Mucosa of stomach (tissue), 1 donor: ENCODE measurements at regions not wholly inside any gene's neighbourhood (a gene's known extent, or its start where the extent isn't known, plus 50 kb on each side); places are given as distances from the start of the nearest gene placed in this dataset.

Source experiments
- H3K27me3 ChIP-seq: one replicate; pipeline ENCODE4 v1.7.0; 2013; ENCODE audit warnings: mild to moderate bottlenecking, low read length; ENCODE audit not compliant: control insufficient read depth, insufficient read depth
- H3K36me3 ChIP-seq: one replicate; pipeline ENCODE4 v1.7.0; 2013; ENCODE audit warnings: low read length; ENCODE audit not compliant: control insufficient read depth, insufficient read depth
- H3K4me1 ChIP-seq: one replicate; pipeline ENCODE4 v1.7.0; 2013; ENCODE audit warnings: mild to moderate bottlenecking, low read length; ENCODE audit not compliant: control insufficient read depth, insufficient read depth
- H3K4me3 ChIP-seq: one replicate; pipeline ENCODE4 v1.7.0; 2013; ENCODE audit warnings: low read length
- H3K9ac ChIP-seq: one replicate; pipeline ENCODE4 v1.7.0; 2013; ENCODE audit warnings: mild to moderate bottlenecking, low read length, moderate library complexity
- H3K9me3 ChIP-seq: one replicate; pipeline ENCODE4 v1.7.0; 2013; ENCODE audit warnings: mild to moderate bottlenecking, low read length, moderate library complexity; ENCODE audit not compliant: control insufficient read depth
- donor health status: Pancreatic carcinoma.

GRCh38 chr12:127324681-127325080 is 942.3 kb upstream of the TMEM132C start:
- Histone ChIP-seq H3K9ac (no peak overlapping the region), H3K4me3 (no peak overlapping the region), H3K9me3 (no peaks in the 10 kb centered on the region), H3K36me3 (no peaks in the 10 kb centered on the region), H3K27me3 (no peaks in the 10 kb centered on the region), H3K4me1 (no peaks in the 10 kb centered on the region)

- no peak overlapping the region for H3K9ac ChIP-seq
Observed at GRCh38 chr12:127327986-127328385, 939.0 kb upstream of the TMEM132C start.

GRCh38 chr12:127328867-127329266 is 938.1 kb upstream of the TMEM132C start:
- Histone ChIP-seq H3K4me1 (no peaks in the 10 kb centered on the region), H3K4me3 (no peak overlapping the region), H3K9me3 (no peaks in the 10 kb centered on the region), H3K27me3 (no peaks in the 10 kb centered on the region), H3K9ac (no peak overlapping the region), H3K36me3 (no peaks in the 10 kb centered on the region)

More at GRCh38 chr12:127327986-127328385, 939.0 kb upstream of the TMEM132C start:
- no peak overlapping the region for H3K4me3 ChIP-seq
- H3K27me3 ChIP-seq: no peaks in the 10 kb centered on the region
- H3K36me3 ChIP-seq: no peaks in the 10 kb centered on the region
- H3K9me3 ChIP-seq: no peaks in the 10 kb centered on the region
- no peaks in the 10 kb centered on the region for H3K4me1 ChIP-seq

- no peak overlapping the region for H3K4me3 ChIP-seq
- H3K9me3 ChIP-seq: no peaks in the 10 kb centered on the region
- no peak overlapping the region for H3K9ac ChIP-seq
- H3K27me3 ChIP-seq: no peaks in the 10 kb centered on the region
- H3K36me3 ChIP-seq: no peaks in the 10 kb centered on the region
- no peaks in the 10 kb centered on the region for H3K4me1 ChIP-seq
Observed at GRCh38 chr12:127334365-127334764, 932.6 kb upstream of the TMEM132C start.

- no peaks in the 10 kb centered on the region for H3K9me3 ChIP-seq
- no peaks in the 10 kb centered on the region for H3K27me3 ChIP-seq
- no peaks in the 10 kb centered on the region for H3K4me1 ChIP-seq
- no peak overlapping the region for H3K9ac ChIP-seq
- no peaks in the 10 kb centered on the region for H3K36me3 ChIP-seq
- H3K4me3 ChIP-seq: no peak overlapping the region
Observed at GRCh38 chr12:127334912-127335644, 931.9 kb upstream of the TMEM132C start.

GRCh38 chr12:127336416-127336815 is 930.6 kb upstream of the TMEM132C start:
- H3K9ac ChIP-seq: no peak overlapping the region
- H3K4me3 ChIP-seq: no peak overlapping the region
- H3K36me3 ChIP-seq: no peaks in the 10 kb centered on the region
- H3K9me3 ChIP-seq: no peaks in the 10 kb centered on the region
- H3K27me3 ChIP-seq: no peaks in the 10 kb centered on the region
- H3K4me1 ChIP-seq: no peaks in the 10 kb centered on the region

GRCh38 chr12:127339065-127339464 is 927.9 kb upstream of the TMEM132C start:
- H3K27me3 ChIP-seq: no peaks in the 10 kb centered on the region

GRCh38 chr12:127340381-127340780 is 926.6 kb upstream of the TMEM132C start:
- H3K27me3 ChIP-seq: no peaks in the 10 kb centered on the region
- H3K4me3 ChIP-seq: no peak overlapping the region
- no peak overlapping the region for H3K9ac ChIP-seq
- no peaks in the 10 kb centered on the region for H3K36me3 ChIP-seq
- no peaks in the 10 kb centered on the region for H3K4me1 ChIP-seq
- no peaks in the 10 kb centered on the region for H3K9me3 ChIP-seq

More at GRCh38 chr12:127339065-127339464, 927.9 kb upstream of the TMEM132C start:
- H3K36me3 ChIP-seq: no peaks in the 10 kb centered on the region
- no peaks in the 10 kb centered on the region for H3K4me1 ChIP-seq
- no peak overlapping the region for H3K9ac ChIP-seq
- H3K4me3 ChIP-seq: no peak overlapping the region
- H3K9me3 ChIP-seq: no peaks in the 10 kb centered on the region

GRCh38 chr12:127342861-127343260 is 924.1 kb upstream of the TMEM132C start:
- Histone ChIP-seq H3K9me3 (no peaks in the 10 kb centered on the region), H3K9ac (no peak overlapping the region), H3K27me3 (no peaks in the 10 kb centered on the region), H3K4me1 (no peaks in the 10 kb centered on the region), H3K4me3 (no peak overlapping the region), H3K36me3 (no peaks in the 10 kb centered on the region)

GRCh38 chr12:127343940-127344339 is 923.0 kb upstream of the TMEM132C start:
- Histone ChIP-seq H3K36me3 (no peaks in the 10 kb centered on the region), H3K4me1 (no peaks in the 10 kb centered on the region), H3K9me3 (no peaks in the 10 kb centered on the region)

GRCh38 chr12:127351481-127352010 is 915.4 kb upstream of the TMEM132C start:
- no peaks in the 10 kb centered on the region for H3K9me3 ChIP-seq
- H3K9ac ChIP-seq: no peak overlapping the region
- no peaks in the 10 kb centered on the region for H3K36me3 ChIP-seq
- H3K27me3 ChIP-seq: no peaks in the 10 kb centered on the region
- no peak overlapping the region for H3K4me3 ChIP-seq
- H3K4me1 ChIP-seq: no peaks in the 10 kb centered on the region

More at GRCh38 chr12:127343940-127344339, 923.0 kb upstream of the TMEM132C start:
- Histone ChIP-seq H3K4me3 (no peak overlapping the region), H3K27me3 (no peaks in the 10 kb centered on the region), H3K9ac (no peak overlapping the region)

- Histone ChIP-seq H3K4me3 (no peak overlapping the region), H3K9me3 (no peaks in the 10 kb centered on the region), H3K27me3 (no peaks in the 10 kb centered on the region), H3K36me3 (no peaks in the 10 kb centered on the region), H3K4me1 (no peaks in the 10 kb centered on the region), H3K9ac (no peak overlapping the region)
Observed at GRCh38 chr12:127355061-127355841, 911.7 kb upstream of the TMEM132C start.
